ENCODE measurements at regions not wholly inside any gene's neighbourhood (a gene's known extent, or its start where the extent isn't known, plus 50 kb on each side); places are given as distances from the start of the nearest gene placed in this dataset.

GRCh38 chr3:89954137-89954536 is 846.7 kb downstream of the EPHA3 start:
- BruUV-seq (replicated peaks), result no TSS peak
- H3K9me1 ChIP-seq (ENCODE audit: control insufficient read depth, insufficient read depth, low read length), result no peaks in the 10 kb centered on the region
- intact Hi-C loops (cut with micrococcal nuclease) (no loop called here), in situ Hi-C loops (cut with MboI) (no loop called here)
- no peaks in the 10 kb centered on the region for H3K9me3 ChIP-seq (replicated peaks; ENCODE audit: control insufficient read depth, insufficient read depth, low read depth, low read length)
- CTCF ChIA-PET (ENCODE audit: low intra/inter-chr PET ratio), result no interaction called here
- H3K4me2 ChIP-seq (ENCODE audit: insufficient read depth, low read length), result no peak overlapping the region
- H3K36me3 ChIP-seq (ENCODE audit: control insufficient read depth, insufficient read depth, low read length), result no peaks in the 10 kb centered on the region
- DNase-seq (ENCODE audit: extremely low read depth in 1 of 4, low spot score in 3 of 4) (no peak), ATAC-seq (no peak), FAIRE-seq (no peak)
- 0% methylated on average over 1 of the region's 3 CpGs for WGBS (ENCODE audit: insufficient coverage, low coverage, missing lambda C conversion rate)
- H3K27me3 ChIP-seq (ENCODE audit: control insufficient read depth in 2 of 2, insufficient read depth in 2 of 2, low read length in 2 of 2), result no peaks in the 10 kb centered on the region
- H3K27ac ChIP-seq (ENCODE audit: extremely low read depth, low read depth, low read length), result no peak overlapping the region
- H4K20me1 ChIP-seq (replicated peaks; ENCODE audit: control insufficient read depth, insufficient read depth, low read length), result no peaks in the 10 kb centered on the region
- no peaks in the 10 kb centered on the region for H3K79me2 ChIP-seq (ENCODE audit: control insufficient read depth, insufficient read depth, low read length)
- POLR2A ChIA-PET, result no interaction called here
- no peak overlapping the region for H3K4me3 ChIP-seq
- no peaks in the 10 kb centered on the region for H3K4me1 ChIP-seq (replicated peaks in 1 of 2; ENCODE audit: control insufficient read depth in 2 of 2, insufficient read depth in 2 of 2, low read length in 2 of 2)
- H3K9ac ChIP-seq (ENCODE audit: insufficient read depth in 1 of 2, low read depth in 2 of 2, low read length in 2 of 2), result no peak overlapping the region
- no peak overlapping the region for H2AFZ ChIP-seq (ENCODE audit: low read depth, low read length)
- TF ChIP-seq NR4A1 (CRISPR knock-in tag; IDR thresholded peaks at IDR 0.05) (no peak), NR4A1 (tag; IDR thresholded peaks at IDR 0.05) (no peak), SREBF2 (CRISPR knock-in tag; IDR thresholded peaks at IDR 0.05) (no peak), MED1 (CRISPR knock-in tag; IDR thresholded peaks at IDR 0.05; ENCODE audit: borderline replicate concordance) (no peak), ETS1 (conservative IDR thresholded peaks at IDR 0.05; ENCODE audit: control insufficient read depth, low read depth, low read length) (no peak), ILK (tag; IDR thresholded peaks at IDR 0.05; ENCODE audit: borderline replicate concordance, low read depth) (no peak), RAD21 (CRISPR knock-in tag; conservative IDR thresholded peaks at IDR 0.05 in 1 of 2, IDR thresholded peaks at IDR 0.05 in 1 of 2) (no peak), CCNT2 (IDR thresholded peaks at IDR 0.05; ENCODE audit: borderline replicate concordance, extremely low read depth, insufficient read length, low read depth, low read length) (no peak), ZNF830 (CRISPR knock-in tag; IDR thresholded peaks at IDR 0.05) (no peak), AFF4 (CRISPR knock-in tag; IDR thresholded peaks at IDR 0.05) (no peak), CREM (IDR thresholded peaks at IDR 0.05; ENCODE audit: low read depth) (no peak), ARID4B (CRISPR knock-in tag; IDR thresholded peaks at IDR 0.05) (no peak), SMARCC2 (IDR thresholded peaks at IDR 0.05; ENCODE audit: low read depth) (no peak), RBBP5 (IDR thresholded peaks at IDR 0.05; ENCODE audit: borderline replicate concordance, insufficient read depth, low read length, poor library complexity, severe bottlenecking) (no peak)
